ENCODE measurements at regions not wholly inside any gene's neighbourhood (a gene's known extent, or its start where the extent isn't known, plus 50 kb on each side); places are given as distances from the start of the nearest gene placed in this dataset.

- H3K27me3 ChIP-seq (replicated peaks; ENCODE audit: insufficient read depth, low read length): no peaks in the 10 kb centered on the region
- no peaks in the 10 kb centered on the region for H3F3A ChIP-seq (ENCODE audit: insufficient read depth, low read length)
- no peaks in the 10 kb centered on the region for H3K9me2 ChIP-seq (replicated peaks; ENCODE audit: insufficient read depth, low read length)
- H3K4me2 ChIP-seq (ENCODE audit: low read depth, low read length): no peak overlapping the region
- H3K4me3 ChIP-seq (ENCODE audit: low read length): no peak overlapping the region
- no peak overlapping the region for H2AFZ ChIP-seq (ENCODE audit: low read length)
- no peak for DNase-seq
- TF ChIP-seq EZH2phosphoT487 (IDR thresholded peaks at IDR 0.05; ENCODE audit: low read length): no peak
- TF ChIP-seq CTCF (IDR thresholded peaks at IDR 0.05; ENCODE audit: low read length): no peak
- TF ChIP-seq EZH2 (optimal IDR thresholded peaks at IDR 0.05; ENCODE audit: low read depth, low read length): no peak
- no peaks in the 10 kb centered on the region for H3K4me1 ChIP-seq (ENCODE audit: low read length)
- H4K20me1 ChIP-seq (ENCODE audit: insufficient read depth, low read length): no peaks in the 10 kb centered on the region
- no peak overlapping the region for H3K27ac ChIP-seq (ENCODE audit: low read length)
- H3K36me3 ChIP-seq (replicated peaks; ENCODE audit: insufficient read depth, low read length): no peaks in the 10 kb centered on the region
- H3K79me2 ChIP-seq (ENCODE audit: low read length): no peaks in the 10 kb centered on the region
- no peak overlapping the region for H3K9ac ChIP-seq (ENCODE audit: low read length)
- H3K9me3 ChIP-seq (replicated peaks; ENCODE audit: insufficient read depth, low read length): no peaks in the 10 kb centered on the region
Observed at GRCh38 chr2:128715360-128715759, 396.7 kb upstream of the HS6ST1 start.

- H2AFZ ChIP-seq (ENCODE audit: low read length): no peak overlapping the region
- no peak overlapping the region for H3K9ac ChIP-seq (ENCODE audit: low read length)
- no peaks in the 10 kb centered on the region for H3K79me2 ChIP-seq (ENCODE audit: low read length)
- no peaks in the 10 kb centered on the region for H3K27me3 ChIP-seq (replicated peaks; ENCODE audit: insufficient read depth, low read length)
- no peaks in the 10 kb centered on the region for H3K9me3 ChIP-seq (replicated peaks; ENCODE audit: insufficient read depth, low read length)
- no peak for TF ChIP-seq CTCF (IDR thresholded peaks at IDR 0.05; ENCODE audit: low read length)
- no peak for TF ChIP-seq EZH2phosphoT487 (IDR thresholded peaks at IDR 0.05; ENCODE audit: low read length)
- TF ChIP-seq EZH2 (optimal IDR thresholded peaks at IDR 0.05; ENCODE audit: low read depth, low read length): no peak
- H3K4me1 ChIP-seq (ENCODE audit: low read length): no peaks in the 10 kb centered on the region
- H3F3A ChIP-seq (ENCODE audit: insufficient read depth, low read length): no peaks in the 10 kb centered on the region
- no peaks in the 10 kb centered on the region for H3K9me2 ChIP-seq (replicated peaks; ENCODE audit: insufficient read depth, low read length)
- H3K4me3 ChIP-seq (ENCODE audit: low read length): no peak overlapping the region
- no peaks in the 10 kb centered on the region for H4K20me1 ChIP-seq (ENCODE audit: insufficient read depth, low read length)
- H3K4me2 ChIP-seq (ENCODE audit: low read depth, low read length): no peak overlapping the region
- no peak overlapping the region for H3K27ac ChIP-seq (ENCODE audit: low read length)
- no peak for DNase-seq
- H3K36me3 ChIP-seq (replicated peaks; ENCODE audit: insufficient read depth, low read length): no peaks in the 10 kb centered on the region
Observed at GRCh38 chr2:128716299-128716721, 397.6 kb upstream of the HS6ST1 start.

- Histone ChIP-seq H2AFZ (ENCODE audit: low read length) (no peak overlapping the region), H3K36me3 (replicated peaks; ENCODE audit: insufficient read depth, low read length) (no peaks in the 10 kb centered on the region), H3K9me2 (replicated peaks; ENCODE audit: insufficient read depth, low read length) (no peaks in the 10 kb centered on the region), H3K9ac (ENCODE audit: low read length) (no peak overlapping the region), H3K27ac (ENCODE audit: low read length) (no peak overlapping the region), H3K4me2 (ENCODE audit: low read depth, low read length) (no peak overlapping the region), H3K9me3 (replicated peaks; ENCODE audit: insufficient read depth, low read length) (no peaks in the 10 kb centered on the region), H3K4me1 (ENCODE audit: low read length) (no peaks in the 10 kb centered on the region), H3K4me3 (ENCODE audit: low read length) (no peak overlapping the region), H3K27me3 (replicated peaks; ENCODE audit: insufficient read depth, low read length) (no peaks in the 10 kb centered on the region), H3K79me2 (ENCODE audit: low read length) (no peaks in the 10 kb centered on the region), H3F3A (ENCODE audit: insufficient read depth, low read length) (no peaks in the 10 kb centered on the region), H4K20me1 (ENCODE audit: insufficient read depth, low read length) (no peaks in the 10 kb centered on the region)
- no peak for DNase-seq
- TF ChIP-seq EZH2 (optimal IDR thresholded peaks at IDR 0.05; ENCODE audit: low read depth, low read length): no peak
- no peak for TF ChIP-seq EZH2phosphoT487 (IDR thresholded peaks at IDR 0.05; ENCODE audit: low read length)
- no peak for TF ChIP-seq CTCF (IDR thresholded peaks at IDR 0.05; ENCODE audit: low read length)
Observed at GRCh38 chr2:128717758-128718710, 399.4 kb upstream of the HS6ST1 start.
